ENCODE measurements at regions not wholly inside any gene's neighbourhood (a gene's known extent, or its start where the extent isn't known, plus 50 kb on each side); places are given as distances from the start of the nearest gene placed in this dataset.

GRCh38 chr14:37864861-37865718, 269.7 kb downstream of the TTC6 start:
- TF ChIP-seq CTCF (IDR thresholded peaks at IDR 0.05) (no peak), EP300 (IDR thresholded peaks at IDR 0.05) (no peak), POLR2A (IDR thresholded peaks at IDR 0.05) (no peak), POLR2AphosphoS5 (IDR thresholded peaks at IDR 0.05) (no peak)

Data from upper lobe of left lung (tissue), 4 donors.